ENCODE measurements at regions not wholly inside any gene's neighbourhood (a gene's known extent, or its start where the extent isn't known, plus 50 kb on each side); places are given as distances from the start of the nearest gene placed in this dataset.
"Not testable (repeated sequence)": the region's sequence is repeated elsewhere in the genome, so short reads cannot be mapped to it uniquely, and the experiment has no call there.

GRCh38 chr2:5203134-5203755, 488.9 kb upstream of the SOX11 start:
- Histone ChIP-seq H3K27ac (ENCODE audit: low read length) (no peak overlapping the region), H3K36me3 (ENCODE audit: insufficient read depth, low read length) (no peaks in the 10 kb centered on the region), H4K20me1 (ENCODE audit: insufficient read depth, low read length) (no peaks in the 10 kb centered on the region), H3K4me1 (ENCODE audit: insufficient read depth, low read length) (no peaks in the 10 kb centered on the region), H3K27me3 (ENCODE audit: insufficient read depth, low read length, poor library complexity) (no peaks in the 10 kb centered on the region), H3K9ac (ENCODE audit: low read depth, low read length) (no peak overlapping the region), H3K4me3 (ENCODE audit: low read depth in 1 of 2, low read length in 2 of 2) (no peak overlapping the region), H3K9me3 (ENCODE audit: insufficient read depth, low read length, severe bottlenecking) (no peaks in the 10 kb centered on the region), H3K79me2 (ENCODE audit: insufficient read depth, low read length) (no peaks in the 10 kb centered on the region), H3K4me2 (ENCODE audit: insufficient read depth, low read length) (no peak overlapping the region), H2AFZ (ENCODE audit: low read depth, low read length) (no peak overlapping the region)
- ATAC-seq (ENCODE audit: insufficient read depth, low read depth) (no peak), DNase-seq (no peak)
- TF ChIP-seq CTCF (IDR thresholded peaks at IDR 0.05; ENCODE audit: borderline replicate concordance, extremely low read depth, low read length, poor library complexity, severe bottlenecking) (no peak), EZH2 (IDR thresholded peaks at IDR 0.05; ENCODE audit: borderline replicate concordance, low read depth, low read length, severe bottlenecking) (no peak)

GRCh38 chr2:5206742-5207141, 485.4 kb upstream of the SOX11 start:
- H3K4me1 ChIP-seq (ENCODE audit: insufficient read depth, low read length); H3K27me3 ChIP-seq (ENCODE audit: insufficient read depth, low read length, poor library complexity); ATAC-seq (ENCODE audit: insufficient read depth, low read depth); DNase-seq; H3K4me2 ChIP-seq (ENCODE audit: insufficient read depth, low read length); H2AFZ ChIP-seq (ENCODE audit: low read depth, low read length); H3K9me3 ChIP-seq (ENCODE audit: insufficient read depth, low read length, severe bottlenecking); H4K20me1 ChIP-seq (ENCODE audit: insufficient read depth, low read length); H3K27ac ChIP-seq (ENCODE audit: low read length); H3K36me3 ChIP-seq (ENCODE audit: insufficient read depth, low read length); H3K4me3 ChIP-seq (ENCODE audit: low read depth in 1 of 2, low read length in 2 of 2); H3K79me2 ChIP-seq (ENCODE audit: insufficient read depth, low read length); H3K9ac ChIP-seq (ENCODE audit: low read depth, low read length): not testable (repeated sequence)

- Histone ChIP-seq H3K36me3 (ENCODE audit: insufficient read depth, low read length) (no peaks in the 10 kb centered on the region), H3K4me3 (ENCODE audit: low read depth in 1 of 2, low read length in 2 of 2) (no peak overlapping the region), H2AFZ (ENCODE audit: low read depth, low read length) (no peak overlapping the region), H4K20me1 (ENCODE audit: insufficient read depth, low read length) (no peaks in the 10 kb centered on the region), H3K27me3 (ENCODE audit: insufficient read depth, low read length, poor library complexity) (no peaks in the 10 kb centered on the region), H3K4me2 (ENCODE audit: insufficient read depth, low read length) (no peak overlapping the region), H3K79me2 (ENCODE audit: insufficient read depth, low read length) (no peaks in the 10 kb centered on the region), H3K9me3 (ENCODE audit: insufficient read depth, low read length, severe bottlenecking) (no peaks in the 10 kb centered on the region), H3K4me1 (ENCODE audit: insufficient read depth, low read length) (no peaks in the 10 kb centered on the region), H3K9ac (ENCODE audit: low read depth, low read length) (no peak overlapping the region), H3K27ac (ENCODE audit: low read length) (no peak overlapping the region)
- no peak for DNase-seq
- TF ChIP-seq EZH2 (IDR thresholded peaks at IDR 0.05; ENCODE audit: borderline replicate concordance, low read depth, low read length, severe bottlenecking), result no peak
- TF ChIP-seq CTCF (IDR thresholded peaks at IDR 0.05; ENCODE audit: borderline replicate concordance, extremely low read depth, low read length, poor library complexity, severe bottlenecking), result no peak
- ATAC-seq (ENCODE audit: insufficient read depth, low read depth), result no peak
These were observed 476.1 kb upstream of the SOX11 start for GRCh38 chr2:5215989-5216607.

- H3K9me3 ChIP-seq (ENCODE audit: insufficient read depth, low read length, severe bottlenecking), result no peaks in the 10 kb centered on the region
- ATAC-seq (ENCODE audit: insufficient read depth, low read depth) (peak; percentile 65), DNase-seq (no peak)
- no peaks in the 10 kb centered on the region for H4K20me1 ChIP-seq (ENCODE audit: insufficient read depth, low read length)
- no peaks in the 10 kb centered on the region for H3K79me2 ChIP-seq (ENCODE audit: insufficient read depth, low read length)
- no peaks in the 10 kb centered on the region for H3K27me3 ChIP-seq (ENCODE audit: insufficient read depth, low read length, poor library complexity)
- H3K36me3 ChIP-seq (ENCODE audit: insufficient read depth, low read length), result no peaks in the 10 kb centered on the region
- H3K4me2 ChIP-seq (ENCODE audit: insufficient read depth, low read length), result peak overlapping the region; percentile 39; the same call in 1 of the 2 replicates
- H3K4me1 ChIP-seq (ENCODE audit: insufficient read depth, low read length), result peaks cover 6% of the 10 kb centered on the region; the same call in 1 of the 2 replicates
- no peak overlapping the region for H3K4me3 ChIP-seq (ENCODE audit: low read depth in 1 of 2, low read length in 2 of 2)
- H2AFZ ChIP-seq (ENCODE audit: low read depth, low read length), result no peak overlapping the region
- no peak overlapping the region for H3K9ac ChIP-seq (ENCODE audit: low read depth, low read length)
- TF ChIP-seq EZH2 (IDR thresholded peaks at IDR 0.05; ENCODE audit: borderline replicate concordance, low read depth, low read length, severe bottlenecking), result no peak
- no peak for TF ChIP-seq CTCF (IDR thresholded peaks at IDR 0.05; ENCODE audit: borderline replicate concordance, extremely low read depth, low read length, poor library complexity, severe bottlenecking)
- no peak overlapping the region for H3K27ac ChIP-seq (ENCODE audit: low read length)
These were observed 465.0 kb upstream of the SOX11 start for GRCh38 chr2:5227062-5227699.

Data from DND-41 (cell line).